SK-N-SH (cell line): ENCODE measurements at regions not wholly inside any gene's neighbourhood (a gene's known extent, or its start where the extent isn't known, plus 50 kb on each side); places are given as distances from the start of the nearest gene placed in this dataset.
A peak's percentile ranks its signal among the peaks of the same experiment; 100 is the strongest.

Experiments used
- CTCF ChIA-PET: fragments of 300-600, 350-600 bp; formaldehyde crosslinking; extraction: SDS; loops from one replicate; lab custom pipeline; 2021; lab: Yijun Ruan, JAX
- POLR2A ChIA-PET: fragments of 350-600 bp; sonication (Branson Sonifier 250); formaldehyde crosslinking; extraction: SDS; loops from one replicate; lab custom pipeline; 2020; ENCODE audit warnings: antibody characterized with exemption, inconsistent platforms; lab: Yijun Ruan, JAX
- DNase-seq: peaks from one replicate; pipeline ENCODE4 v3.0.0; 2012
- H2AFZ ChIP-seq: fragments of 200-600 bp; sonication (generic); 2 replicates; pipeline ENCODE4 v1.8.1; 2016; ENCODE audit warnings: antibody characterized with exemption, mild to moderate bottlenecking, low read depth
- H3F3A ChIP-seq: fragments of 200-600 bp; sonication (generic); replicated peaks from 2 replicates; pipeline ENCODE3; 2016; ENCODE audit warnings: antibody characterized with exemption, mild to moderate bottlenecking; ENCODE audit not compliant: insufficient read depth
- H3K27ac ChIP-seq, 2 experiments: fragments of 200-500 bp in 1 of 2; fragments of 200-600 bp in 1 of 2; sonication (Bioruptor generic) in 1 of 2; sonication (generic), shearing (Covaris generic) in 1 of 2; 2 replicates each; pipeline versions ENCODE4 v1.5.1 to v1.6.1; 2014 to 2016; ENCODE audit warnings: low read depth in 2 of 2, inconsistent platforms in 1 of 2, low read length in 1 of 2, mild to moderate bottlenecking in 1 of 2, mixed read lengths in 1 of 2
- H3K27me3 ChIP-seq: fragments of 200-600 bp; sonication (generic), shearing (Covaris generic); 2 replicates; pipeline ENCODE4 v1.6.1; 2016; ENCODE audit warnings: mixed run types; ENCODE audit not compliant: insufficient read depth
- H3K36me3 ChIP-seq, 2 experiments: fragments of 200-500 bp in 1 of 2; fragments of 200-600 bp in 1 of 2; sonication (Bioruptor generic) in 1 of 2; sonication (generic) in 1 of 2; replicated peaks in 1 of 2; 2 replicates each; pipeline versions ENCODE3 to v1.5.1; 2014 to 2016; ENCODE audit warnings: low read length in 1 of 2, mild to moderate bottlenecking in 1 of 2; ENCODE audit not compliant: insufficient read depth in 2 of 2, control insufficient read depth in 1 of 2
- H3K4me1 ChIP-seq, 2 experiments: fragments of 200-500 bp in 1 of 2; fragments of 200-600 bp in 1 of 2; sonication (Bioruptor generic) in 1 of 2; sonication (generic), shearing (Covaris generic) in 1 of 2; 2 replicates each; pipeline versions ENCODE4 v1.5.1 to v1.6.1; 2014 to 2016; ENCODE audit warnings: low read depth in 1 of 2, low read length in 1 of 2, mixed run types in 1 of 2; ENCODE audit not compliant: insufficient read depth in 2 of 2, control insufficient read depth in 1 of 2
- H3K4me2 ChIP-seq: fragments of 200-600 bp; sonication (generic), shearing (Covaris generic); 2 replicates; pipeline ENCODE4 v1.6.1; 2017; ENCODE audit warnings: mixed run types
- H3K4me3 ChIP-seq, 2 experiments: fragments of 200-500 bp in 1 of 2; fragments of 200-600 bp in 1 of 2; sonication (Bioruptor generic) in 1 of 2; sonication (generic), shearing (Covaris generic) in 1 of 2; 2 replicates each; pipeline versions ENCODE4 v1.5.1 to v1.8.1; 2014 to 2016; ENCODE audit warnings: low read depth in 2 of 2, inconsistent platforms in 1 of 2, low read length in 1 of 2, mild to moderate bottlenecking in 1 of 2, mixed read lengths in 1 of 2, moderate library complexity in 1 of 2
- H3K79me2 ChIP-seq: fragments of 200-600 bp; sonication (generic); 2 replicates; pipeline ENCODE4 v1.8.1; 2017; ENCODE audit warnings: mild to moderate bottlenecking; ENCODE audit not compliant: insufficient read depth
- H3K9ac ChIP-seq: fragments of 200-600 bp; sonication (generic); 2 replicates; pipeline ENCODE4 v1.6.1; 2017; ENCODE audit warnings: mixed run types
- H3K9me2 ChIP-seq: fragments of 200-600 bp; sonication (generic); 2 replicates; pipeline ENCODE4 v1.6.1; 2017; ENCODE audit warnings: mixed run types
- H3K9me3 ChIP-seq: fragments of 200-600 bp; sonication (generic); 2 replicates; pipeline ENCODE4 v1.6.1; 2017; ENCODE audit warnings: mixed run types, mild to moderate bottlenecking, moderate library complexity
- H4K20me1 ChIP-seq: fragments of 200-600 bp; sonication (generic); 2 replicates; pipeline ENCODE4 v1.6.1; 2017; ENCODE audit warnings: mild to moderate bottlenecking, mixed run types; ENCODE audit not compliant: insufficient read depth
- ELF1 ChIP-seq: IDR thresholded peaks from 2 replicates; pipeline ENCODE4 v1.4.0; 2012
- EP300 ChIP-seq, 2 experiments: IDR thresholded peaks; 2 replicates each; pipeline versions ENCODE4 v1.4.0 to v1.6.1; 2012; ENCODE audit warnings: borderline replicate concordance in 1 of 2, low read depth in 1 of 2, low read length in 1 of 2
- FOSL2 ChIP-seq: IDR thresholded peaks from 2 replicates; pipeline ENCODE4 v1.4.0; 2012; ENCODE audit warnings: low read depth, mild to moderate bottlenecking, moderate library complexity, borderline replicate concordance
- GABPA ChIP-seq: IDR thresholded peaks from 2 replicates; pipeline ENCODE4 v1.4.0; 2012; ENCODE audit warnings: low read depth, mild to moderate bottlenecking
- GATA2 ChIP-seq: sonication (generic); formaldehyde crosslinking; IDR thresholded peaks from 2 replicates; pipeline ENCODE4 v1.5.0; 2020; ENCODE audit warnings: mild to moderate bottlenecking, missing genetic modification reagents
- MEF2A ChIP-seq: IDR thresholded peaks from 2 replicates; pipeline ENCODE4 v1.4.0; 2012; ENCODE audit warnings: low read depth, borderline replicate concordance
- NRF1 ChIP-seq: IDR thresholded peaks from 2 replicates; pipeline ENCODE4 v1.6.1; 2012; ENCODE audit warnings: low read depth, mild to moderate bottlenecking, low read length
- RCOR1 ChIP-seq: fragments of 150-350 bp; IDR thresholded peaks from 2 replicates; pipeline ENCODE4 v1.6.1; 2017; ENCODE audit warnings: antibody characterized with exemption, low read length
- TAF1 ChIP-seq: IDR thresholded peaks from 2 replicates; pipeline ENCODE4 v1.6.1; 2012; ENCODE audit warnings: low read depth, mild to moderate bottlenecking, low read length, moderate library complexity, borderline replicate concordance
- WGBS: methylation state at CpG from one replicate; pipeline ENCODE4 v1.1.6; 2017; ENCODE audit warnings: low lambda C conversion rate; 5-methylcytosine and 5-hydroxymethylcytosine counted together
- TF ChIP-seq, protein P1 (sequence below): fragments of 150-350 bp; IDR thresholded peaks from 2 replicates; pipeline ENCODE4 v1.6.1; 2017; ENCODE audit warnings: antibody characterized with exemption, low read length, low read depth, borderline replicate concordance
- TF ChIP-seq, protein P2 (sequence below): fragments of 200-600 bp; sonication (generic); IDR thresholded peaks from 2 replicates; pipeline ENCODE4 v1.6.1; 2017; ENCODE audit warnings: antibody characterized with exemption, mild to moderate bottlenecking, moderate library complexity
- TF ChIP-seq, protein P3 (sequence below): IDR thresholded peaks from 2 replicates; pipeline ENCODE4 v1.4.0; 2012; ENCODE audit warnings: low read depth

DNA sequence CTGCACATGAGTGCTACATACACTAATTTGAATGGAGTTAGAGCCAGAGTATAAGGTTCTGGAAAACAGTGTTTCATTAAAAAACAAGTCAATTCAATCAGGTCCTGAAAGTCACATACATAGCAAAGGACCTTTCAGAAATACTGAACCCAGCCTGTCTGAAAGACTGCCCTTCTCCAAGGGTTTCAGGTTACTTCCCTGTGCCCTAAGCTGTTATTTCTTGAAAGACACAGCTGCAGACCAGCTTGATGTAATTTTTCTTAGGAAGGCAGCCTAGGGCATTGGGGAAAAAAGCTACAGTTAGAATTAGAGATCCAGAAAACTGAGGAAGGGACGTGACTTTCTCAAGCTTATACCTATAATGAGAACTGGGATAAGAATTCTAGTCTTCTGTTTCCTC, 155.9 kb upstream of the MAOA start (continued):
- TF ChIP-seq, protein P1, sequence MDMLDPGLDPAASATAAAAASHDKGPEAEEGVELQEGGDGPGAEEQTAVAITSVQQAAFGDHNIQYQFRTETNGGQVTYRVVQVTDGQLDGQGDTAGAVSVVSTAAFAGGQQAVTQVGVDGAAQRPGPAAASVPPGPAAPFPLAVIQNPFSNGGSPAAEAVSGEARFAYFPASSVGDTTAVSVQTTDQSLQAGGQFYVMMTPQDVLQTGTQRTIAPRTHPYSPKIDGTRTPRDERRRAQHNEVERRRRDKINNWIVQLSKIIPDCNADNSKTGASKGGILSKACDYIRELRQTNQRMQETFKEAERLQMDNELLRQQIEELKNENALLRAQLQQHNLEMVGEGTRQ: no peak
- TF ChIP-seq EP300 (IDR thresholded peaks at IDR 0.05; ENCODE audit: borderline replicate concordance in 1 of 2, low read depth in 1 of 2, low read length in 1 of 2): no peak
- TF ChIP-seq, protein P2, sequence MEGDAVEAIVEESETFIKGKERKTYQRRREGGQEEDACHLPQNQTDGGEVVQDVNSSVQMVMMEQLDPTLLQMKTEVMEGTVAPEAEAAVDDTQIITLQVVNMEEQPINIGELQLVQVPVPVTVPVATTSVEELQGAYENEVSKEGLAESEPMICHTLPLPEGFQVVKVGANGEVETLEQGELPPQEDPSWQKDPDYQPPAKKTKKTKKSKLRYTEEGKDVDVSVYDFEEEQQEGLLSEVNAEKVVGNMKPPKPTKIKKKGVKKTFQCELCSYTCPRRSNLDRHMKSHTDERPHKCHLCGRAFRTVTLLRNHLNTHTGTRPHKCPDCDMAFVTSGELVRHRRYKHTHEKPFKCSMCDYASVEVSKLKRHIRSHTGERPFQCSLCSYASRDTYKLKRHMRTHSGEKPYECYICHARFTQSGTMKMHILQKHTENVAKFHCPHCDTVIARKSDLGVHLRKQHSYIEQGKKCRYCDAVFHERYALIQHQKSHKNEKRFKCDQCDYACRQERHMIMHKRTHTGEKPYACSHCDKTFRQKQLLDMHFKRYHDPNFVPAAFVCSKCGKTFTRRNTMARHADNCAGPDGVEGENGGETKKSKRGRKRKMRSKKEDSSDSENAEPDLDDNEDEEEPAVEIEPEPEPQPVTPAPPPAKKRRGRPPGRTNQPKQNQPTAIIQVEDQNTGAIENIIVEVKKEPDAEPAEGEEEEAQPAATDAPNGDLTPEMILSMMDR: no peak
- no peak for TF ChIP-seq GABPA
- no peak for TF ChIP-seq NRF1
- no peak for TF ChIP-seq TAF1
- no peak for TF ChIP-seq FOSL2
- TF ChIP-seq ELF1: no peak

DNA sequence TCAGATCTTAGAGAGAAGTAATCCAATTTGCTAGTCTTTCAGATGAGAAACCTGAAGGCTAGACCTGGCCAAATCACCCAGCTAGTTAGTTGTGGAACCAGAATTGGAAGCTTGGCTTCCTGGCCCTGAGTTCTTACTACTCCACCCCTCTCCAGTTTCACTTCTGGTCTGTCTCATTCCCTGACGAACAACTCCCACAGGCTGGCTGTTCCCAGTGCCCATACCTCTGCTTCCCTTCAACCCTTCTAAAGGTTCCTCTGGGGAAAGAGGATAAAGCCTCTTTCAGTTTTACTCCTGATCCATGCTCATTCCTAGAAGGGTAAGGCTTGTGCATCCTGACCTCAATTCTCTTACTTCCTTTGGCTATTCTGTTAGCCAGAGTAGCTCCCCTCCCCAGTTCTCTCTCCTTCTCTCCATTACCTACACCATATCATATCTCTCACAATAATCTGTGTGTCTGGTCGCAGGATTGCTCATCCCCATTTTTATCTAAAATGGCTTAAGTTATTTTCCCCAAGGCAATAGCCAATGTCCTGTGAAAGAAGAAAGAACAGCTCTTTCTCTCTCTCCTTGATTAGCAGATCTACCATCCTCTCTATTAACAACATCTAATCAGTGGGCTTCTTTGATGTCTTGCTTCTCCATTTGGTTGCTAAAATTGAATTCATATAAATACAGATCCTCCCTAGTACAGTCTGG, 155.0 kb upstream of the MAOA start:
- POLR2A ChIA-PET: no interaction called here
- Histone ChIP-seq H3K79me2 (no peaks in the 10 kb centered on the region), H3K4me2 (no peak overlapping the region), H3F3A (no peaks in the 10 kb centered on the region), H3K4me3 (no peak overlapping the region), H3K27me3 (no peaks in the 10 kb centered on the region), H3K9ac (no peak overlapping the region), H4K20me1 (no peaks in the 10 kb centered on the region), H3K4me1 (no peaks in the 10 kb centered on the region; a peak in 1 of 4 replicates), H3K36me3 (no peaks in the 10 kb centered on the region), H2AFZ (no peak overlapping the region), H3K9me2 (no peaks in the 10 kb centered on the region), H3K9me3 (no peaks in the 10 kb centered on the region), H3K27ac (no peak overlapping the region; a peak in 1 of 4 replicates)
- 2% methylated on average over 2 of the region's 2 CpGs for WGBS
- CTCF ChIA-PET: interaction anchor here (1.4 kb wide), 1 partner anchor 152 kb away, joined by 3 read pairs; no protein-coding TSS in a partner anchor
- peak; percentile 2 for DNase-seq
- TF ChIP-seq GATA2 (peak; percentile 65), RCOR1 (peak; percentile 48; the same call in 1 of the 2 replicates), EP300 (IDR thresholded peaks at IDR 0.05; ENCODE audit: borderline replicate concordance in 1 of 2, low read depth in 1 of 2, low read length in 1 of 2) (no peak)

DNA sequence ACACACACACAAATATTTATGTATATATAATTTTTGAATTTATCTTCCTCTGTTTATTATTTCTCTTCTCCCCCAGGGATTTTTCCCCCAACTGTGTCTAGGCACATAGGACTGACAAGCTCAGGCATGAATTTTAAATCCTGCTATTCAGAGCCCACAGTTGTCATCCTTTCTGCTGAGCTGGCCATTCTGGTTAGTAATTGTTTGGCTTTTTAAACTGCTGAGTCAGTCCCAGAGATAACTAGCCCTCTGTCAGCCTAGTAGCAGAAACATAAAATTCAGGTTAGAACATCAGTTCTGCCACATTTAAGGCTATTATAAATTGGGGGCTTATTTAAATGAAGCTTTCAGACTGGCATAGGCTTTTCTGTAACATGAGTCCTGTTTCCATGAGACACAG, 151.7 kb upstream of the MAOA start:
- no peak overlapping the region for H3K4me3 ChIP-seq
- H3K79me2 ChIP-seq: no peaks in the 10 kb centered on the region
- H3F3A ChIP-seq: no peaks in the 10 kb centered on the region
- H3K9me2 ChIP-seq: no peaks in the 10 kb centered on the region
- H3K36me3 ChIP-seq: no peaks in the 10 kb centered on the region
- H3K9me3 ChIP-seq: no peaks in the 10 kb centered on the region
- ChIA-PET CTCF (no interaction called here), POLR2A (no interaction called here)
- H3K27ac ChIP-seq: no peak overlapping the region
- H4K20me1 ChIP-seq: no peaks in the 10 kb centered on the region
- no peak overlapping the region for H2AFZ ChIP-seq
- no peak overlapping the region for H3K4me2 ChIP-seq
- no peaks in the 10 kb centered on the region; a peak in 1 of 4 replicates for H3K4me1 ChIP-seq
- H3K9ac ChIP-seq: no peak overlapping the region
- no peak for DNase-seq
- H3K27me3 ChIP-seq: no peaks in the 10 kb centered on the region
- TF ChIP-seq, protein P3, sequence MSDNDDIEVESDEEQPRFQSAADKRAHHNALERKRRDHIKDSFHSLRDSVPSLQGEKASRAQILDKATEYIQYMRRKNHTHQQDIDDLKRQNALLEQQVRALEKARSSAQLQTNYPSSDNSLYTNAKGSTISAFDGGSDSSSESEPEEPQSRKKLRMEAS: no peak
- no peak for TF ChIP-seq MEF2A
